ENCODE measurements at regions not wholly inside any gene's neighbourhood (a gene's known extent, or its start where the extent isn't known, plus 50 kb on each side); places are given as distances from the start of the nearest gene placed in this dataset.

DNA sequence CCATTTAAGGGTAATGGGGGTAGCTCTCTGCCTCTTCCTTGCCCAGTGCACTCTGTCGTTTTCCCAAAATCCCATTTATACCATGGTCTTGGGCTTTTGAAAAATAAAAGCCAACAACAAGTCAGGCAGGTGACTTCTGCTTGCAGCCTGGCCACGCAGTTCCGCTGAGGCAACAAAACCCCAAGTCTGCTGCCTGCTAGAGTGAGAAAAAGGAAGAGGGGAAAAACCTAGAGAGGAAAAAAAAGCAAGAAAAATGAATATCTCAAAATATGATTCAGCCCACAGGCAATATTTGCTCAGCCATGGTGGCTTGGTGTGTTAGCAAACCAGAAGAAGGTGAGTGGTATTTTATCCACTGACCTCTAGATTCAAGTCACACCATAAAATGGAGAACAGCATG is 148.2 kb upstream of the FSTL4 start:
- no peak for DNase-seq

DNA sequence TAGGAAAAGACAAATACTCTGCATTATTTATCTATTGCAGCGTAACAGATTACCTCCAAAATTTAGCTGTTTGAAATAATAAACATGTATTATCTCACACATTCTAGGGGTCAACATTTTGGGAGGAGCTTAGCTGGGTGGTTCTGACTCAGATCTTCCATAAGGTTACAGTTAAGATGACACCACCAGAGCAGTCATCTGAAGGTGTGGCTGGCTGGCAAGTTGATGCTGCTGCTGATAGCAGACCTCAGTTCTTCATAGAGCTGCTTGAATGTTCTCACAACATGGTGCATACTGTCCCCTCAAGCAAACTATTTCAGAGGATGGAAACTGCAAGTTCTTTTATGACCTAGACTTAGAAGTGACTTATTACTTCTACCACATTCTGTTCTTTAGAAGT is 146.3 kb upstream of the FSTL4 start:
- DNase-seq, result no peak

DNA sequence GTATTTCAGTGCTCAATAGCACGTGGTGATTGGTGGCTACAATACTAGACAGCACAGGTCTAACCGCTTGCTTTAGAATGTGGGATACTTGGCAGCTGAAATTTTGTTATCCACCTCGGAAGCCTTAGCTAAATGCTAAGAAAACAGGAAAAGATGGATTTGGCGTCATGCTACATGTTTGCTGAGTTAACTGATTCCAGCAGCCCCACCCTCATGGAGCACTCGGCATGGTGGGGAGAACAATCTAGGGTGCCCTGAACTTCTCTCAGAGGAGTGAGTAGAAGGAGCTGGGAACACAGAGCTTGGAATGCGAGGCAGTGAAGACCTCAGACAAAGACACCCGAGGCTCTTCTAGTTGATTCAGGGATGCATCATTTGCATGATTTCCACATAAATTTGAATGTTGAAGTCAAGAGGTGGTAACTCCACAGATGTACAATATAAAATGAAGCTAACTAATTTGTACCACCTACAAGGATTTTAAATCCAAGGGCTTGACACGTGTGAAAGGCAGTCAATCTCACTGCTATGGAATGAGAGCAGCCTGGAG is 145.1 kb upstream of the FSTL4 start:
- DNase-seq, result no peak

DNA sequence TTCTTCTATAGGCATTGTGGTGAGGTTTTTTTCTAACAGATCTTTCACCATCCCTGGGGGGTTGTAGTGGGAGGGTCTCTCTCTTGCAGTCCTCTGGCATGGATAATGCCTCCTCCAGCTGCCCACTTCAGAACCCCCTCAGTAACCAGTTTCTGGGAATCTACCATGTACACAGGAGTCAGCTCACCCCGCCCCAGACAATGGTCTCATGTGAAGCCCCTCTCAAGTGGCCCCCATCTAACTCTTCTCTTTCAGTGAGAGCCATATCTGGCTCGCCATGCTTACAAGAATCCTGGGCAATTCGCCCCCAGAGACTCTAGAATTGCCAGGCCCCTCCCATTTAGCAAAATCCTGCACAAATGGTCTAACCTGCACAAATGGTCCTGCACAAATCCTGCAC is 144.4 kb upstream of the FSTL4 start:
- no peak for DNase-seq

DNA sequence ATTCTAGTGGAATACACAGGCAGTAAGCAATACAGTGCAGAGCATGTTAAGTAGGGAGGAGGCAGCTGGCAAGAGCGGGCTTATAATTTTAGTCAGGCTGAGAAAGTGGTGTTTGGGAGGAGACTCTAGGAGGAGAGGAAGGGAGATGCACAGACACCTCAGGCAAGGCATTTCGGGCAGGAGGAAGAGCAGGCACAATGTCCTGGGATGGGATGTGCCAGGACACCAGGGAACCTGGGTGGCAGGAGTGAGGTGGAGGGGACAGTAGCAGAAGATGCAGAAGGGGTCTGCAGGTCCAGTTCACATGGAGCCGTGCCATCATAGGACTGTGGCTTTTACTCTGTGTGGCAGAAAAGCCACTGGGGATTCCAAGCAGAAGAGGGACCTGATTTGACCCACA is 143.7 kb upstream of the FSTL4 start:
- no peak for DNase-seq

DNA sequence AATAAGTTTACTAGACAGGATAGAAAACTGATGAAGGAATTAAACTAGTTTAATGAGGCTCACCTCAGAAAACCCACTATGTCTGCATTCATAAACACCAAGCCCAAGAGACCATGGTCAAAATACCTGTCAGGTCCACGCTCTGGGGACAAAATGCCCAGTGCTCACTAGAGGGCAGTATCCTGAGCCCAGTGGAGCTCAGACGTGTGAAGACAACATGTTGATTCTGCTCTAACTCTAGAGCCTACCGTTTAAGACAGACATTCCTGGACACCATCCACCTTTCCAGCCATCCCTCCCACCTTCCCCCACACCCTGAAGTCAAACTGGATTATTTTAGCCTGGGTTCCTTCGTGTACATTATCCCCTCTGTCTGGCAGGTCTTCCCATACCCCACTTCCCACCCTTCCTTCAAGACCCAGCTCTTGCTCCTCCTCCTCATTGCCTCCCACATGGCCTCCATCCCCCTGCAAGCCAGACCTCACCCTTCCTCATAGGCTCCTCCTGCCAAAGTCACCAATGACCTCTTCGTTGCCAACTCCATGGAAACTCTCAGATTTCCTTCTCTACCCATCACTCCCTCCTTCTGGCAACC is 142.3 kb upstream of the FSTL4 start:
- DNase-seq, result peak; percentile 4 to 12

DNA sequence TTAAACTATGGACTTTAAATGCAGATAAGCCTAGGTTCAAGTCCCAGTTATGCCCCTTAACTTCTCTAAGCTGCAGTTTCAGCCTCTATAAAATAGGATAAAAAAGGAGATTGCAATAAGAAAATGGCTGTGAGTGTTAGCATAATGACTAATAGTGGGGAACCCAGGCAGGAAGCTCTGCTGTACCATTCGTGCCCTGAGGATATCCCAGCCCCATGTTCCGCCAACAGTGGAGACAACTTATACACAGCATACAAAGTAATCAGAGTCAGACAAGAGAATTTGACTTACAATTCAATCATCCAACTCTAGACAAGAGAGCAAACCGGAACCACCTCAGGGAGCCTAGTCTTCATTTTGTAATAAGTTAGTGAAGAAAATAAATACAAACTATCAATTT is 141.5 kb upstream of the FSTL4 start:
- DNase-seq, result no peak

DNA sequence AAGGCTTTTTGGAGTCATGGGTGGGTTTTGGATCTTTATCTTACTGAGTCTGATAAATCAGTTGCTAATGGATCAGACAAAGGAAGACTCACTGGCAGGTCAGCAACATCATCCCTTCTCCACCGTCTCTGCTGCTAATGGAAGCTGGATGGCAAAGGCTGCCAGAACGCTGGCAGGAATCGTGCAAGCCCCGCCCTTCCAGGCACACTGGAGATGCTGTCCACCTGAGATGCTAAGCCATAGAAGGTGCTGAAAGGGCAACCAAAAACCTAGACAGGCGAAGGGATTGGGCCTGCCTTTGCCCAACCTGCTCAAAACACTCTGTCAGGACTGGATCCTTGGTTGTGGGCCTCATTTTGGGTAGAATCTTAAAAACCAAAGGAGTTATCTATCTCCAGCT is 139.5 kb upstream of the FSTL4 start:
- DNase-seq, result no peak

DNA sequence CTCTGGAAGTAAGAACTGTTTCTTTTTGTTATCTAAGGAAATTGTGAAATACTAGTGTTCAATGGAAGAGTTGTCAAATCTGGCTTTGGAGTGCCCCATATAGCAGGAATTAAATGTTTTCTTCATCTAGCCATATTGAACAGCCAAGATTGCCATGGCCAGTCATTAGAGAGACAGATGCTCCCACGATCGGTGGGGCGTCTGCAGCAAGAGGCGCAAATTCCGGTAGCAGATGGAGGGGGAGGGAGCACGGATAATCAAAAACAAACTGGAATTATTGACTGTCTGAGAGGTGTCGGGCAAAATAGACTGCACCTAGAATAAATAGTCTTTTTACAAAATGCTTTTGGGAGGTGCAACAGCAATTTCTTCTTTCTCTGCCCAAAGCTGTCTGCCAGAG is 139.1 kb upstream of the FSTL4 start:
- DNase-seq, result no peak

DNA sequence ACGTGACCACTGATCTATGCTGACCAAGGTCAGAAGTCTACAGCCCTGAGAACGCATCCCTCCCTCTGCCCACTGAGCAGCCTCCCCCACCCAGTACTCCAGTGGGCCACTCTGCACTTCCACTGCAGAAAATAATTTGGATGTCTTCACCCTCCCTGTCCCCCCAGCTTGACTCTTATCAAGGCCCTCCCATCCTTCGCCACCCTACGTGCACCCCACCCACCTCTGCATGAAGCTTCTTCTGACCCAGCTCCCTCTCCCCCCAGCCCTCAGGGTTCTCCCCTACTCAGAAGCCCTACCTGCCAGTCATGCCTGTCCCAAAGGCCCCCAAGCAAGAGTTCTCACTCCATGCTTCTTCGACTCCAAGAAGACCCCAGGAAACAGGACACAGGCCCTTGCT is 138.5 kb upstream of the FSTL4 start:
- DNase-seq, result no peak

DNA sequence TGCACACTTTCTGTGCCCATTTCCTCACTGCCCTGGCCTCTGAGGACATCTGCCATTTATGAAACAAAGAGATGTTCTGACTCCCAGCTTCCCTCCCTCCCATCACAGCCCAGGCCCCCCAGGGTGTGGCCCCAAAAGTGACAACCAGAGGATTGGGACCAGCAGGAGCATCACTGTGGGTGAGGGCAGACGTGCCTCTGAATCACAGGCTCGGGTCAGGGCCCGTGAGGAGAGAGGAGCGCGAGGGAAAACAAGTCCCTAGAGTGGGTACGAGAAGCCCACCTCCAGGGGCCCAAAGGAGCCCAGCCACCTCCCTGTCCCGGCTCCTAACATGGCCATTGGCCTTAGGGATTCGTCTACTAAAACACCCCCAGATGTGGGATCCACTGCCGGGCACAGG is 138.0 kb upstream of the FSTL4 start:
- DNase-seq, result no peak

DNA sequence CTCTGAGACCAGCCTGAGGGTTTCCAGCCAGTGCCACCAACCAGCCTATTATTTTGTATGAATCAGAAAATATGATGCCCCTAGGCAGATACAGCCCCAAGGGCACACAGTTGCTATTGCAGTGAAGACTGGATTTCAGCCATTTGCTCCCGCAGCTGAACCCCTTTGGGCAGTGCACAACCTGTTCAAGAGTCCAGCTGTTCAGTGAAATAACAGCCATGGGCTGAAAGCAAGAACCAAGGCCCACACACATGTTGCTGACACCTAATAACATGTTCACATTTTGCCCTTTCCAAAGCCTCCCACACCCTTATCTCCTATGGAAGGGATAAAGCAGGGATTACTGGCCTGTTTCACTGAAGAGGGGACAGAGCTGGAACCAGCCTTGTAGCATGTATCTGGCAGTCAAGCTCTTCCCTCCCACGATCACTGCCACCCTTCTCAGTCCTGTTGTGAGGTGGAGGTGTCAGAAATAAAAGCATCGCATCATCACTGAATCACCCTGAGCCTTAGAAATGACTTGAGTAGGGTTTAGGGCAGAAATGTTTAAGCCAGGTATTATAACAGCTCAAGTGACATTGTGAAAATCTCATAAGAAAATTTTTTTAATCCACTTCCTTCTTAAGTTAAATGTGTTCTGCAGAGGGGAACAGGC is 137.1 kb upstream of the FSTL4 start:
- DNase-seq, result no peak

DNA sequence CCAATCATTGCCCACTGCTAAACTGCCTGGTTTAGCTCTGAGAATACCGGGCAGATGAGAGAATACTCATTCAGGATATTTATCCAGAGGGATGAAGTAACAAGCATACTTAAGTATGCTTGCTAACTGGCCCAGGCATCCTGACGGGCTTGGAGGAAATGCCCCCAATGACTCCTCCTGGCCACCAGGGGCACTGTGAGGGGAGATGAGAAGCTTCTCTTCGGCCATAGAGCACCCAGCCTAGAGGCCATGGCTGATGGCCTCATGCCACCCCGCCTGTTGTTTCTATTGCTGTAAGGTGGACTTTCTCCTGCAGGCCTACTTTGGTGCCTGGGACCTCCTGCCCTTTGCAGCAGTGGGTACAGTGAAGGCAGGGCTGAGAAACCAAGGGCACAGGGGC is 134.5 kb upstream of the FSTL4 start:
- DNase-seq, result no peak

DNA sequence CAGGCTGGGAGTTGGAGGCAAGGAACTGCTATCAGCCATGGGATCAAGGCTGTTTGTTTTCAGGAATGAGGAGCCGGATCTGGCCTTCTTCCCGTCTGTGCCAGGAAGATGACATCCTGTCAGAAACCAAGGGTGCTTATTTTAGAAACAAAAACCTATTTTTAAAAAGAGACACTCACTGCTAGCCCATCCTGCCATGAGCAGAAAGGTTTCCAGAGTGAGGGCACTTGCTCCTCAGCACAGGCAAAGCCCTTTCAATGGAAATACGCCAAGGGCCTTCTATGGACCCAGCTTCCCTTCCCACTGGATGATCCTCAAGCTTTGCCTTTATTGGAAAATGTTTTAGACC is 132.6 kb upstream of the FSTL4 start:
- no peak for DNase-seq

DNA sequence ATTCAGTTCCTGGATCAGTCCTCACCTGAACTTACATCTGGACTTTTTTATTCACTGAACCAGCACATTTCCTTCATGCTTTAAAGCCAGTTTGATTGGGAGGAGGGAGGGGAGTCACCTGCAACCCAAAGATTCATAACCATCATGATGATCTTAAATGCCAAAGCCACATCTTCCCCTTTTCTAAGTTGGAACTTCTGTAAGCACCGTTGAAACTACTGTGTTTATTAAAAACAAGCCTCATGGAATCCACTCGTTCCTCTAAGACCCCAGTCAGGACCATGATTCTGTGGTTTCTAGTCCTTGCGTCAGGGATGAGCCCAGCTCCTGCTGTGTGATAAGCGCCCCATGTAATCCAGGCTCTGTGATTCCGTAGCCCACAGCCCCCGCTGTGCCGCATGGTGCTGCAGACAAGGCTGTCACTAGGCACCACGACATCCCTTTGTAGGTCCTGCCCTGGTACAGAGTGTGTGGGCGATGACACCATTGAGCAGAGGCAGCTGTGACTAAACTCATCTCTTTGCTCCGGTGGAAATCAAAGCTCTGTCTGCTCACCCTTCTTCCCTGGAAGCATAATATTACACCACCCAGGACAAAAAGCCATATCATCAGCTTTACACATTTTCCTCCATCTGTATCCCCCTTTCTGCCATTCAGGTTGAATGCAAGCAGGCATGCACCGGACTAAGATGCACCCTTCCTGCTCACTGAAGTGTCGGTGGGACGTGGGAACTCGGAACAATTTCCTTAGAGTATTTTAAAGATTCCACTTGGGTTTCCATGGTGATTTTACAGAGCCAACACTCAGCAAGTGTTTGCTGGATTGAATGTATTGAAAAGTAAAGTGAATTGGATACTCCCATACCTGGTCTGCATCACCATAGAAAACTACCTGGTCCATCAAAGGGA is 132.0 kb upstream of the FSTL4 start:
- no peak for DNase-seq

DNA sequence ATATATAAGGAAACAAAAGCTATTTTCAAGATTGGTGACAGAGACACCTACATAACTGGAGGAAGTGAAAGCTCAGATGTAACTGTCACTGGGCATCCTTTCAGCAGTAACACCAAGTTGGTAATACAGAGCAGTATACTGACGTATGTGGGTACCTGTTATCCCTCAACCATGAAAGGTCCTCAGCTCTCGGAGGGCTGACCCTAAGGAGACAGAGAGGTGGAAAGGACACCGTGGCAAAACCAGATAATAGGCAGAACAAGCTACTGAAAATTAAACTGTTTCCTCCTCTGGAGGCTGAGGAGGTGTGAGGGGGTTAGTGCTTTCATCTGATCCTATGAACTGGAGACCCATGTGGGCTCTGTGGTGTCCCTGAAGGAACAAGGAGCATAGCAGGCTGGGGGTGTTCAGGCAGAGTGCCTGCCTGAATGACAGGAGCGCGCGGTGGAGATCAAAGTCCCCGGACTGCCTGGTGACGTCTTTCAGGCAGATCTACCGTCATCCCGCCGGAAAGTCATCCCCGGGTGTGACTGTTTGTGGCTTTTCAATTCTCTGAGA is 130.2 kb upstream of the FSTL4 start:
- no peak for DNase-seq

DNA sequence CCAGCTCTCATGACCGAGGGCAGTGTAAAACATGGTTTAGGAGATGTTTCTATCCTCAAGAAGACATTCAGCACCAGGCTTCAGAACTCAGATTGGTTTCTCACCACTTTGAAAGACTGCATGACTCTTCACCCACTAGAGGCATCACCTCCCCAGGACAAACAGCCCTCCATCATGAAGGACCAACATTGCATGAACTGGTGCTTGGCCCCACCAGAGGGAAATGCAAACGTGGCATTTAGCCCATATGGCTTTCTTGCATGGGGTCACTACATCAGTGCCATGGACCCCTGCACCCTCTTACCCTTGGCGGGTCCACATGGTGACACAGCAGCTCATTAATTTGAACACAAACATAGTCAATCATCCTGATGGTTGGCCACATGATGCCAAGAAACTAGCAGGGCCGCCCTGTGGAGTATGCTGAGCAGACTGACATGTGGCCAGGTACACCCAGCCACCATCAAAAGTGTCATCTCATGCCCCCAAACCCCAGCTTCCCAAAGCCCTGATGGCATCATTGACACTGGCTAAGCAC is 129.5 kb upstream of the FSTL4 start:
- DNase-seq, result no peak

DNA sequence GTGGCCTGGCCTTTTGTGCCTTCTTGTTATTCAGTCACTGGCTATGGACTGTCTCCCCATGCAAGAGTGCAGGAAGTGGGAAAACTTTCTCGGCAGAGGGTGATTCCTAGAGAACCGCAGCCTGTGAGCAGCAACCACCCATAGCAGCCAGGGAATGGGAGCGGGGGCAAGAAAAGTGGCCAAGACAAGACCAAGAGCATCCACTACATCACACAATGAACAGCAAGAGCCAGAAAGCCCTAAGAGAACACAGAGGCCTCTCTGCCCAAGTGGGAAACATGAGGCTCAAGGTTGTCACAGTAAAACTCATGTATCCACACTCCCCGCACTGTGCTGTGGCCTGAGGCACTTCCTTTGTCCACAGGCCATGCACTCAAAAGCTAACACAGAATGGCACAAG is 129.1 kb upstream of the FSTL4 start:
- no peak for DNase-seq

DNA sequence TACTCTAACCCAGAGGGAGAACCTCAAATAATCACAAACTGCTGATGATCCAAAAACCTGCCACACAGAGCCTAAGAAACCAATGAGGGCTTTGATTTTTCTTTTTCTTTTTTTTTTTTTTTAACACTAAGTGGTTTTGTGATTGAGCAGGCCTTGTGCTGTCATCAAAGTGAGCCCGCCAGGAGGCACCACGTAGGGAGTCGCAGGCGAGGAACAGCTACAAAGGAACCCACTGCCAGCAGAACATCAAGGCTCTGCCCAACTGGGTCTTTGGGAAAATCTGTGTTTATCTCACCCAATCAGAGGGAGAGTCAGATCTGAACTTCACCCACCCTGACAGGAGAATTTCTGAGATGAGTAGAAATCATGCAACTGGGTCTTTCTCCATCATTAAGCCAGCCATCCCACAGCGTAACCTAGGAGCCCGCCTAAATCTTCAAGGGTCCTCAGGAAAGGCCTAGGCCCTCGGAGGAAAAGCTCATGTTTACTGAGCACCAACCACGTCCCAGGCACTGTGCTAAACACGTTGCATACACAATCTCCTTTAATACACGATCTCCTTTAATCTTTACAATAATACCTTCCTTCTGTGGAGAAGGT is 126.9 kb upstream of the FSTL4 start:
- no peak for DNase-seq

DNA sequence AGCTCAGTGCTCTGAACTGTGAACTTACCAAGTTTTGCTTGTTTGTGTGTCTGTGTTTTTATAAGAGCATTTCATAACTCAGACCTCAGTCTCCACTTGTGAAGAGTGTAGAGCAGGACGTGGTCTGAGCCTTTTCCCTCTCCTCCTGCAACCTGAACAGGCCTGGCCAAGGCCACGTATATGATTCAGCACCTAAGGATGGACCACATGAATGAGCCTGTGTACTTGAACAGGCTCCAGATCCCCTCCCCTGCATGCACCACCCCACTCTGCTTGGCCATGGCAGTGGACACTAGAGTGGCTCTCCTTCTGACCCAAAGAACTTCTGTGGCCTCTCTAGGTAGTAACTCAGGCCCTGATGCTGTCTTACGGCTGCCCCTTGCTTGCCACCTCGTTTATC is 125.9 kb upstream of the FSTL4 start:
- no peak for DNase-seq

DNA sequence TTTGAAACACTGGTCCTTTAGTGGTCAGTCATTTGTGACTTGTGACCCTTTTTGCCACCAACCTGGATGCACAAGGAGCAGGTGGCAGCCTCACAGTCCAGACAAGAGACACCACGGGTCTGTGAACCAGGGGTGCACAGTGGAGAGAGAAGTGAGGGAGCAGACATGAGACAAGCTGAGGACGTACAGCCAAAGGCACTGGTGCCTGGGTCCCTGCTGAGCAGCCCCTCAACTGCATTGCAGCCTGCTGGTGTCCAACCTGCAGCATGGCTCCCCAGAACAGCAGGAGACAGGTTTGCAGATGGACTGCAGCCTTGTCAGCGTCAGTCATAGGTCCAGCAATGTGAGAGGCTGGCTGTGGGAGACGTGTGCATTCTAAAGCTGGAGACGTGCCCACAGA is 124.2 kb upstream of the FSTL4 start:
- DNase-seq, result no peak

DNA sequence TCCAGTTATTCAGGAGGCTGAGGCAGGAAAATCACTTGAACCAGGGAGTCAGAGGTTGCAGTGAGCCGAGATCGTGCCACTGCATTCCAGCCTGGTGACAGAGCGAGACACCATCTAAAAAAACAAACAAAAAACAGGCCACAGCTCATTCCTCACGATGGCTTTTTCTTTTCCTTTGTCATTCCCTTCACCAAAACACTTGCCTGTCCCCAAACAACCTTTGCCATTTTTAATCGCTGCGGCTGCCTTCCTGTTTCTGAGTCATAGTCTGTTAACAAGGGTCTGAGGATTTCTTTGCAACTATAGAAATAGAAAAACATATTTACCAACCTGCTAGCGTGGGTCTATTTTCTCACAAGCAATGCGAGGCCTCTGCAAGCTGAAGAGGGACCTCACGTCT is 123.0 kb upstream of the FSTL4 start:
- DNase-seq, result no peak

DNA sequence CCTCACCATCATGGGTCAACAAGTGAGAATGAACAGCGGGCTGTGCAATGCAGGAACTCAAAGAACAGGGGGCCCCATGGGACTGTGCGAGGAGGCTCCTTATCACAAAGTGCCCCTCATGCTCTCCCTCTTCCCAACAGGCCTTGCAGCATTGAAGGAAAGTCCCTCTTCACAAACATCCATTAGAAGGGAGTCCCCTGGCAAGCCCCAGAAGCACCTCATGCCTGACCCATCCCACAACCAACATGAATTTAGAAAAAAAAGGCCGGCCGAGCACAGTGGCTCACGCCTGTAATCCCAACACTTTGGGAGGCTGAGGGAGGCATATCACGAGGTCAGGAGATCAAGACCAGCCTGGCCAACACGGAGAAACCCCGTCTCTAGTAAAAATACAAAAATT is 122.6 kb upstream of the FSTL4 start:
- DNase-seq, result no peak
